Small intestine (tissue), 7 donors: ENCODE measurements at regions not wholly inside any gene's neighbourhood (a gene's known extent, or its start where the extent isn't known, plus 50 kb on each side); places are given as distances from the start of the nearest gene placed in this dataset.

ENCODE experiments used
- DNase-seq, 2 donors: peaks; one replicate each; pipeline versions ENCODE4 v3.0.0 to v3.0.0-alpha.2; 2013
- FAIRE-seq: peaks from 2 replicates; lab custom pipeline; 2012; peaks lifted over from hg19 to GRCh38; lab: Jason Lieb, UNC
- H3K27ac ChIP-seq, 3 donors: one replicate each; pipeline ENCODE4 v1.5.1; 2013; ENCODE audit warnings: low read length in 2 of 3, mild to moderate bottlenecking in 2 of 3, control low read depth in 1 of 3, inconsistent platforms in 1 of 3, low read depth in 1 of 3, moderate library complexity in 1 of 3
- H3K27me3 ChIP-seq, 3 donors: one replicate each; pipeline ENCODE4 v1.6.1; 2013; ENCODE audit warnings: low read length in 3 of 3, inconsistent platforms in 1 of 3; ENCODE audit not compliant: control insufficient read depth in 3 of 3, insufficient read depth in 3 of 3
- H3K36me3 ChIP-seq, 3 donors: one replicate each; pipeline ENCODE4 v1.6.1; 2013; ENCODE audit warnings: low read length in 3 of 3, inconsistent platforms in 1 of 3, low read depth in 1 of 3, mild to moderate bottlenecking in 1 of 3, moderate library complexity in 1 of 3; ENCODE audit not compliant: control insufficient read depth in 3 of 3, insufficient read depth in 2 of 3
- H3K4me1 ChIP-seq, 3 donors: one replicate each; pipeline ENCODE4 v1.6.1; 2013; ENCODE audit warnings: low read length in 2 of 3, inconsistent platforms in 1 of 3, low read depth in 1 of 3, mild to moderate bottlenecking in 1 of 3, moderate library complexity in 1 of 3; ENCODE audit not compliant: control insufficient read depth in 3 of 3, insufficient read depth in 2 of 3
- H3K4me3 ChIP-seq, 3 donors: one replicate each; pipeline ENCODE4 v1.5.1; 2013; ENCODE audit warnings: low read length in 3 of 3, control low read depth in 1 of 3, inconsistent platforms in 1 of 3, low read depth in 1 of 3, mild to moderate bottlenecking in 1 of 3, moderate library complexity in 1 of 3
- H3K9me3 ChIP-seq, 2 donors: one replicate each; pipeline ENCODE4 v1.6.1; 2013; ENCODE audit warnings: low read depth in 1 of 2, low read length in 1 of 2; ENCODE audit not compliant: control insufficient read depth in 2 of 2, insufficient read depth in 1 of 2
- WGBS, 3 donors: extraction: QIAGEN DNeasy Blood & Tissue Kit; methylation state at CpG; one replicate each; pipeline ENCODE4 v1.1.7; 2013; 5-methylcytosine and 5-hydroxymethylcytosine counted together
- donor health status: healthy with polysubstance abuse.
- donor health status: control.
- donor health status: control.
- donor health status: Bipolar disorder and iron deficiency.
- donor health status: healthy.

DNA sequence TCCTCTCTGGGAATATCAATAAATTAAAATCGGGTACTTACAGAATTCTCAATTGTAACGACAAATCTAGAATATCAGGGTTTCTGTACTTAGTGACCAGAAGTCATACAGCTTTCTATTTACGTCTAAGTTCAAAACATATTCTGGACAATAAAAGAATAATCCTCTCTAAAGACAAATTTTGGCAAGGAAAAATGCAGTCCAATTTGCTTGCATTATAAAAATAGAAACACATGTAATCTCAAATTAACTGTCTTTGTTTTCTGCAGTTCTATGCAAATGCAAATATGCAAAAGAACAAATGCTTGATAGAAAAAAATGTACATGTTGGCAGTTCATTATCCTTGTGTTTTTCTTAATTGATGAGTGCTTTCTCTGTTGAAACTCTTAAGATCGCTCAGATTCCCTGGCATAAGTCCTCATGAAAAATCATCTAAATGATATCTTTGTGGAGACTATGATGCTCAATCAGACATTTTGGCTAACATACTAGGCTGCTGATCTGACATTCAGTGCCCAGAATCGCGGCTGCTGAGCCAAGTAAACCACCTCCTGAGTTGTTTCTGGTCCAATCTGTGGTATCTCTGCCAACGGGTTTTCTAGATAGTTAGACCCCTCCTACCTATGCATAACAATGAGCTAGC lies 990.1 kb upstream of the C9orf72 start:
- DNase-seq = no peak
- H3K27ac ChIP-seq = no peak overlapping the region
- FAIRE-seq = no peak
- H3K36me3 ChIP-seq = no peaks in the 10 kb centered on the region
- no peaks in the 10 kb centered on the region for H3K27me3 ChIP-seq
- H3K4me1 ChIP-seq = no peaks in the 10 kb centered on the region
- WGBS, 3 donors = 78 to 84% (median 79%) methylated on average over 7 of the region's 7 CpGs
- no peaks in the 10 kb centered on the region for H3K9me3 ChIP-seq
- no peak overlapping the region for H3K4me3 ChIP-seq

DNA sequence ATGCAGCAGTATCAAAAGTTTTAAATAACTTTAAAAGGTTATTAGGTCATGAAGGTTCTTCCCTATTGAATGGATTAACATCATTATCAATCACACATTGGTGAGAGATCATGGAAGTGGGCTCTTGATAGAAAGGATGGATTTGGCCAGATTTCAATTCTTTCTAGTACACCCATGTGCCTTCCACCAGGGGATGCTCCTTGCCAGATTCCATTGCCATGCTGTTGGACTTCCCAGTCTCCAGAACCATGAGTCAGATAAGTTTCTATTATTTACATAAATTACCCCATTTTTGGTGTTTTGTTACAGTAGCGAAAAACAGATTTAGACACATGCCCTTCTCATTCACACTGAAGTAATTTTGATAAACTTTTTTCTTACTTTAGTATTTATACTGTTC lies 1010.6 kb upstream of the C9orf72 start:
- no peak for FAIRE-seq
- H3K27me3 ChIP-seq = no peaks in the 10 kb centered on the region
- H3K4me1 ChIP-seq = no peaks in the 10 kb centered on the region
- WGBS, 3 donors = 87 to 95% (median 91%) methylated on average over 1 of the region's 1 CpG
- no peak overlapping the region for H3K27ac ChIP-seq
- no peak for DNase-seq
- H3K9me3 ChIP-seq = no peaks in the 10 kb centered on the region
- H3K36me3 ChIP-seq = no peaks in the 10 kb centered on the region
- H3K4me3 ChIP-seq = no peak overlapping the region

DNA sequence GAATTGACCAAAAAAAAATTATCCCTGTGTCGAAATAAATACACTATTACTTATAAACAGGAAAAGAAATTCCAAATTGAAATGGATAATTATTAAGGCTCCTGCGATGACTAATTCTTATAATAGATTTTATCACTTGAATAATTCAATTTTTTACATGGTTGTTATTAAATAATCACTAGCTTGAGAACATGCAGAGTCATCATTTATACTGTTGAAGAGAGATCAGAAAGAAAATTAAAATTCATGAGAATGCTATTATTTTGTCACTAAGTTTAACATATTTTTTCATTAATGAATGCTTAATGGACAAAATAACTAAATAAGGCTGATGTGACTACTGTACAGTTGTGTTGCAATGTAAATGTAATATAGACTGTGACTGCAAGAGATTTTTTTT lies 1011.3 kb upstream of the C9orf72 start:
- FAIRE-seq (no peak), DNase-seq (no peak)
- no peak overlapping the region for H3K27ac ChIP-seq
- no peaks in the 10 kb centered on the region for H3K27me3 ChIP-seq
- no peaks in the 10 kb centered on the region for H3K9me3 ChIP-seq
- no peaks in the 10 kb centered on the region for H3K36me3 ChIP-seq
- H3K4me1 ChIP-seq = no peaks in the 10 kb centered on the region
- 49 to 65% (median 61%) methylated on average over 2 of the region's 2 CpGs for WGBS, 3 donors
- H3K4me3 ChIP-seq = no peak overlapping the region

DNA sequence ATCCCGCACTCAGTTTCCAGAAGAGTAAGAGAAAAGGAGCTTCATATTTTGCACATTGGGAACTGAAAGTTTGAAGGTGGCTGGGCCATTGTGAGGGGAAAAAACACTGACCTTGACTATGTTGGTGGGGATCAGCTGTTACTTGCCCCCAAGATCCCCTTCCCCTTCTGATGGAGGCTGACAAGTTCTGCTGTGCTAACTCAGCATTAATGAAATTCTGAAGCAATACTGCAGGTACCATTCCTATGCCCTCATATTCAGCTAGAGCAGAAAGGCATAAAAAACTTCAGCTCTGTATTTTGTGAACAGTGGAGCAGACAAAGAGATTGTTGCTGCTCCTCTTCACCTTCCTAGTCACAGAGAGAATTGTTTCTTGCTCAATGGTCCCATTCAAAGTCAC lies 1013.8 kb upstream of the C9orf72 start:
- DNase-seq (no peak), FAIRE-seq (no peak)
- no peaks in the 10 kb centered on the region for H3K27me3 ChIP-seq
- H3K4me1 ChIP-seq = no peaks in the 10 kb centered on the region
- H3K27ac ChIP-seq = no peak overlapping the region
- no peak overlapping the region for H3K4me3 ChIP-seq
- no peaks in the 10 kb centered on the region for H3K36me3 ChIP-seq
- no peaks in the 10 kb centered on the region for H3K9me3 ChIP-seq
- 83 to 85% (median 84%) methylated on average over 1 of the region's 1 CpG for WGBS, 3 donors

DNA sequence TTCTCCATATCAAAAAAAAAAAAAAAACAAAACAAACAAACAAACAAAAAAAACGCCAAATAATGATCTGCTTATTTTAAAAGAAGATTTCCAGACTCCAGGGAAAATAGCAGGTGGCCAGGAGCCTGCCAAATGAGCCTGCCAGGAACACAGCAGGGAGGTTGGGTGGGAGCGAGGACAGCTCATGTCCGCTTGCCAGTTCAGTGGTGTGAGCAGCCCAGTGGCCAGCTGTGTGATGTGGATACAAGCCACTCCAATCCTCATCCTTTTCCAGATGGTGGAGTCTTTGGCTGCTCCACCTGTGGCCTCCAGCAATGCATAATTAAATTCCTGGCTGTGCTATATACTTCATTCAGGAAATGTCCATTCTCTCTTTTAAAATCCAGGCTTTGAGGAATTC lies 1025.1 kb upstream of the C9orf72 start:
- Histone ChIP-seq H3K27me3 (no peaks in the 10 kb centered on the region), H3K4me3 (no peak overlapping the region), H3K27ac (no peak overlapping the region), H3K9me3 (no peaks in the 10 kb centered on the region), H3K4me1 (no peaks in the 10 kb centered on the region), H3K36me3 (no peaks in the 10 kb centered on the region)
- no peak for FAIRE-seq
- WGBS, 3 donors = 62 to 74% (median 73%) methylated on average over 3 of the region's 3 CpGs
- DNase-seq = no peak

DNA sequence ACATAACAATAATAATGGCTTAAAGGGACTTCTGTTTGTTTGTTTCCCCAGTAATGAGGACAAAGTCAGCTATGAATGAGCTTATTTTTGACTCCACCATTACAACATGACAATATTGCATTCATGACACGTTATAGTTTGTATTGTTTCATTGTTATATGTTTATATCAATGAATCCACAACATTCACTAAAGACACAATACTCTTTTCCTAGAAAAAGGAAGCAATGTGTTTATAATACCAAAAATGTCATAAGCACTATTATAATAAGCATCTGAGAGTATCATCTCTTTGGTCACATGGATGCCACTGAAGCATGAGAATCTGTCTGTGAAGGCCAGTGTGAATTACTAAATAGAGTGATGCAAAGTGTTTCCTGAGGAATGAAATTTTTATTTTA lies 1026.9 kb upstream of the C9orf72 start:
- WGBS, 3 donors = 42 to 53% (median 49%) methylated on average over 1 of the region's 1 CpG
- Histone ChIP-seq H3K9me3 (no peaks in the 10 kb centered on the region), H3K4me3 (no peak overlapping the region), H3K27ac (no peak overlapping the region), H3K36me3 (no peaks in the 10 kb centered on the region), H3K4me1 (no peaks in the 10 kb centered on the region), H3K27me3 (no peaks in the 10 kb centered on the region)
- DNase-seq (no peak), FAIRE-seq (no peak)

DNA sequence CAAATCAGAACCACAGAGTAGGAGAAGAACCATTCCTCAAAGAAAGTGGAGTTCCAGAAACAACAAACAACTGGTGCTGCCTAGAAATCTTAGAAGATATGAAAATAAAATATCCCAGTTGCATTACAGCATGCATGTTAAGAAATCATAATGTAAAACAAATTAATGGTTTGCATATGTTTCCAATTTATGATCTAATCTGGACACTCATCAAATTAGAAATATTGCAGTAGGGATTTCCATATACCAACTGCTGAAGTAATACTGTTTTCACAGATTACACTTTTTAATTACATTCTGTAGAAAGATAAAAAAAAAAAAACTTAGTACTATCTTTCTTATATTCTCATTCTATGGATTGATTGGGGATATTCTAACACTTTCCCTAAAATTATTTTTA lies 1034.6 kb upstream of the C9orf72 start:
- FAIRE-seq = no peak
- no peaks in the 10 kb centered on the region for H3K27me3 ChIP-seq
- DNase-seq = no peak
- no peak overlapping the region for H3K27ac ChIP-seq
- no peaks in the 10 kb centered on the region for H3K9me3 ChIP-seq
- no peak overlapping the region for H3K4me3 ChIP-seq
- H3K36me3 ChIP-seq = no peaks in the 10 kb centered on the region
- H3K4me1 ChIP-seq = no peaks in the 10 kb centered on the region

DNA sequence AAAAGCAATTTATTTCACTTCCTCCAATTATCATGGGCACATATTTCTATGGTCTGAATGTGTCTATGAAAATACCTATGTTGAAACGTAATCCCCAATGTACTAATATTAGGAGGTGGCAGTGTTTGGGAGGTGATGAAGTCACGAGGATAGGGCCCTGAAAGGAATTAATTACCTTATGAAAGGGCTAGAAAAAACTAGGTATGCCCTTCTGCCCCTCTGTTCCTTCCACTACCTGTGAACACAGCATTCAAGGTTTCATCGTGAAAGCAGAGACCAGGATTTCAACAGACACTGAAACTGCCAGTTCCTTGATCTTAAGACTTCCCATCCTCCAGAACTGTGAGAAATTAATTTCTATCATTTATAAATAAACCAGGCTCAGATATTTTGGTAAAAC lies 1037.1 kb upstream of the C9orf72 start:
- 47 to 53% (median 47%) methylated on average over 3 of the region's 3 CpGs for WGBS, 3 donors
- Histone ChIP-seq H3K27me3 (no peaks in the 10 kb centered on the region), H3K4me1 (no peaks in the 10 kb centered on the region), H3K27ac (no peak overlapping the region), H3K9me3 (no peaks in the 10 kb centered on the region), H3K4me3 (no peak overlapping the region), H3K36me3 (no peaks in the 10 kb centered on the region)
- no peak for FAIRE-seq
- DNase-seq = no peak

DNA sequence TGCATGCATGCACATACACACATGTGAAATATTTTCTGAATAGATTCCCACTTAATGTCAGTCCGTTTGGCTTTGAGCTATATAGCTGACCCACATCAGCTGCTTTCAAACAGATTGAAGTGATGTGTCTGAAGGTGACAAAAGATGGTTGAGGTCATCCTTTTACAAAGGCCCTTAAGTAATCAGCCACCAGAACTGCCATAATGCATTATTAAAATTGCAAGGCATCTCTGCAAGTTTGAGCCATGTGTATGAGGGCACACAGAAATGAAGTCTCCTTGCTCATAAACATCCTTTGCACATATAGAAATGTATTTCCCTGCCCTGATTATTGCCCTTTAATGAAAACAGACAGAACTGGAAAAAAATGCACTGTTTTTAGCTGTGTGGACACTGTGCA lies 1043.0 kb upstream of the C9orf72 start:
- H3K36me3 ChIP-seq = no peaks in the 10 kb centered on the region
- H3K9me3 ChIP-seq = no peaks in the 10 kb centered on the region
- no peak overlapping the region for H3K4me3 ChIP-seq
- no peaks in the 10 kb centered on the region for H3K4me1 ChIP-seq
- DNase-seq (no peak), FAIRE-seq (no peak)
- 52 to 63% (median 59%) methylated on average over 1 of the region's 1 CpG for WGBS, 3 donors
- no peaks in the 10 kb centered on the region for H3K27me3 ChIP-seq
- no peak overlapping the region for H3K27ac ChIP-seq
